CD4-positive, alpha-beta memory T cell (primary cell): ENCODE measurements at regions not wholly inside any gene's neighbourhood (a gene's known extent, or its start where the extent isn't known, plus 50 kb on each side); places are given as distances from the start of the nearest gene placed in this dataset.

Experiments used
- CTCF ChIA-PET: fragments of 350-600 bp; sonication (Branson Sonifier 250); formaldehyde crosslinking; loops from one replicate; lab custom pipeline; 2021; ENCODE audit warnings: inconsistent platforms; ENCODE audit not compliant: partially characterized antibody; lab: Charles Lee
- POLR2A ChIA-PET: fragments of 350-600 bp; sonication (Branson Sonifier 250); formaldehyde crosslinking; loops from one replicate; lab custom pipeline; 2021; ENCODE audit not compliant: partially characterized antibody; lab: Charles Lee
- DNase-seq, 5 donors: peaks; one replicate each; pipeline versions ENCODE4 v3.0.0 to v3.0.0-alpha.2; 2020 to 2022; ENCODE audit warnings: mixed read lengths in 1 of 5
- H3K27ac ChIP-seq: one replicate; pipeline ENCODE4 v1.7.0; 2013; ENCODE audit warnings: low read depth, low read length
- H3K27me3 ChIP-seq: 2 replicates; pipeline ENCODE4 v1.7.0; 2013; ENCODE audit warnings: mild to moderate bottlenecking, low read length, moderate library complexity; ENCODE audit not compliant: insufficient read depth
- H3K36me3 ChIP-seq: 2 replicates; pipeline ENCODE4 v1.7.0; 2013; ENCODE audit warnings: mild to moderate bottlenecking, low read length, moderate library complexity; ENCODE audit not compliant: insufficient read depth
- H3K4me1 ChIP-seq: 2 replicates; pipeline ENCODE4 v1.7.0; 2013; ENCODE audit warnings: mild to moderate bottlenecking, low read length, moderate library complexity; ENCODE audit not compliant: insufficient read depth
- H3K4me3 ChIP-seq, 2 donors: one replicate each; pipeline ENCODE4 v1.7.0; 2013; ENCODE audit warnings: low read length in 2 of 2, mild to moderate bottlenecking in 1 of 2
- H3K9me3 ChIP-seq, 2 donors: one replicate each; pipeline ENCODE4 v1.7.0; 2013; ENCODE audit warnings: low read length in 2 of 2, control low read depth in 1 of 2; ENCODE audit not compliant: control insufficient read depth in 1 of 2
- H3K27ac Mint-ChIP-seq, 7 donors: one replicate each; pipeline ENCODE4 v1.8.0; 2020 to 2021; ENCODE audit warnings: mixed read lengths in 7 of 7, mild to moderate bottlenecking in 6 of 7, inconsistent platforms in 3 of 7, moderate library complexity in 3 of 7
- H3K27me3 Mint-ChIP-seq, 2 donors: one replicate each; pipeline ENCODE4 v1.8.0; 2020 to 2021; ENCODE audit warnings: mixed read lengths in 2 of 2
- H3K36me3 Mint-ChIP-seq, 2 donors: one replicate each; pipeline ENCODE4 v1.8.0; 2020 to 2021; ENCODE audit warnings: mixed read lengths in 2 of 2, inconsistent platforms in 1 of 2, mild to moderate bottlenecking in 1 of 2
- H3K4me1 Mint-ChIP-seq, 4 donors: one replicate each; pipeline ENCODE4 v1.8.0; 2020 to 2021; ENCODE audit warnings: mixed read lengths in 4 of 4, mild to moderate bottlenecking in 1 of 4
- H3K4me3 Mint-ChIP-seq, 8 donors: one replicate each; pipeline ENCODE4 v1.8.0; 2020 to 2021; ENCODE audit warnings: mixed read lengths in 8 of 8, mild to moderate bottlenecking in 7 of 8, moderate library complexity in 6 of 8, inconsistent platforms in 3 of 8
- H3K9me3 Mint-ChIP-seq, 8 donors: one replicate each; pipeline ENCODE4 v1.8.0; 2020 to 2021; ENCODE audit warnings: mixed read lengths in 8 of 8, mild to moderate bottlenecking in 5 of 8, inconsistent platforms in 3 of 8, moderate library complexity in 1 of 8
- intact Hi-C: fragments of 100-400 bp; cut with micrococcal nuclease; formaldehyde crosslinking; loops from one replicate; pipeline ENCODE4 v1.15.1; 2023

GRCh38 chr2:103208916-103209315 lies 447.1 kb downstream of the TMEM182 start:
- H3K4me1 Mint-ChIP-seq: no peaks in the 10 kb centered on the region
- no peaks in the 10 kb centered on the region for H3K36me3 ChIP-seq
- no peaks in the 10 kb centered on the region for H3K27me3 Mint-ChIP-seq
- POLR2A ChIA-PET: no interaction called here
- no peaks in the 10 kb centered on the region for H3K27me3 ChIP-seq
- CTCF ChIA-PET: no interaction called here
- H3K4me1 ChIP-seq: no peaks in the 10 kb centered on the region
- no peaks in the 10 kb centered on the region for H3K36me3 Mint-ChIP-seq
- no peak overlapping the region for H3K4me3 ChIP-seq
- H3K27ac ChIP-seq: no peak overlapping the region
- peaks cover 0 to 8% (median 3%) of the 10 kb centered on the region in 8 donors for H3K9me3 Mint-ChIP-seq
- no peak overlapping the region for H3K27ac Mint-ChIP-seq
- intact Hi-C loops: no loop called here
- no peaks in the 10 kb centered on the region for H3K9me3 ChIP-seq
- H3K4me3 Mint-ChIP-seq: no peak overlapping the region
- no peak for DNase-seq

- Mint-ChIP-seq H3K27me3 (no peaks in the 10 kb centered on the region), H3K4me1 (no peaks in the 10 kb centered on the region), H3K4me3 (no peak overlapping the region), H3K27ac (no peak overlapping the region), H3K36me3 (no peaks in the 10 kb centered on the region), H3K9me3 (peaks cover 0 to 11% (median 1%) of the 10 kb centered on the region in 8 donors)
- DNase-seq: no peak
- Histone ChIP-seq H3K9me3 (no peaks in the 10 kb centered on the region), H3K27me3 (no peaks in the 10 kb centered on the region), H3K27ac (no peak overlapping the region), H3K4me1 (no peaks in the 10 kb centered on the region), H3K36me3 (no peaks in the 10 kb centered on the region), H3K4me3 (no peak overlapping the region)
- ChIA-PET POLR2A (no interaction called here), CTCF (no interaction called here)
- intact Hi-C loops: no loop called here
Measured at GRCh38 chr2:103213028-103213542, 451.3 kb downstream of the TMEM182 start.

- Histone ChIP-seq H3K36me3 (no peaks in the 10 kb centered on the region), H3K4me1 (no peaks in the 10 kb centered on the region), H3K27ac (no peak overlapping the region), H3K9me3 (no peaks in the 10 kb centered on the region), H3K4me3 (no peak overlapping the region), H3K27me3 (no peaks in the 10 kb centered on the region)
- H3K4me3 Mint-ChIP-seq: no peak overlapping the region
- intact Hi-C loops: no loop called here
- H3K4me1 Mint-ChIP-seq: no peaks in the 10 kb centered on the region
- H3K27me3 Mint-ChIP-seq: no peaks in the 10 kb centered on the region
- ChIA-PET POLR2A (no interaction called here), CTCF (no interaction called here)
- no peaks in the 10 kb centered on the region for H3K36me3 Mint-ChIP-seq
- no peak overlapping the region for H3K27ac Mint-ChIP-seq
- H3K9me3 Mint-ChIP-seq: peaks cover 0 to 11% (median 7%) of the 10 kb centered on the region in 8 donors
- no peak for DNase-seq
Measured at GRCh38 chr2:103218516-103218915, 456.7 kb downstream of the TMEM182 start.

DNA sequence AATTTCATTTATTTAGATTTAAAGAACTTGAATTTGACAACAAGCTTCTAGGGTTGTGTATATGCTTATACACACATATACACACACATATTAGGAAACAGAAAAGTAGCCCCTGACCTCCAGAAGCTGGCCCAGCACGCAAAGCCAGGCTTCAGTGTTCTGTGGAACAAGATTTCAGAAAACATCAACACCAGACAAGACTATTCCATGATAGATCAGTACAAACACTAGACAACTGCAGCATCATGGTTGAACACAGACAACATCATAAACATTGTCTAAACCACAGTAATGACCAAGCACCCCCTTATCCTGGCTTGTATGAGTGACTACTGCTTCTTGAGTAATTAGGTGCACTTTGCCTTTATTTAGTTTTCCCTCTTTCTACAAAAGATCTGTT lies 457.6 kb downstream of the TMEM182 start:
- H3K4me1 ChIP-seq: no peaks in the 10 kb centered on the region
- intact Hi-C loops: no loop called here
- H3K4me3 Mint-ChIP-seq: no peak overlapping the region

GRCh38 chr2:103222969-103223368 lies 461.1 kb downstream of the TMEM182 start:
- Histone ChIP-seq H3K36me3 (no peaks in the 10 kb centered on the region), H3K9me3 (no peaks in the 10 kb centered on the region), H3K4me1 (no peaks in the 10 kb centered on the region), H3K4me3 (no peak overlapping the region), H3K27ac (no peak overlapping the region), H3K27me3 (no peaks in the 10 kb centered on the region)
- ChIA-PET CTCF (no interaction called here), POLR2A (no interaction called here)
- Mint-ChIP-seq H3K4me3 (no peak overlapping the region), H3K27ac (no peak overlapping the region), H3K27me3 (no peaks in the 10 kb centered on the region), H3K9me3 (peaks cover 0 to 10% (median 6%) of the 10 kb centered on the region in 8 donors), H3K4me1 (no peaks in the 10 kb centered on the region), H3K36me3 (no peaks in the 10 kb centered on the region)
- DNase-seq: no peak
- intact Hi-C loops: no loop called here

More for the DNA sequence above, 457.6 kb downstream of the TMEM182 start:
- Histone ChIP-seq H3K4me3 (no peak overlapping the region), H3K36me3 (no peaks in the 10 kb centered on the region), H3K9me3 (no peaks in the 10 kb centered on the region), H3K27me3 (no peaks in the 10 kb centered on the region), H3K27ac (no peak overlapping the region)
- ChIA-PET POLR2A (no interaction called here), CTCF (no interaction called here)
- Mint-ChIP-seq H3K36me3 (no peaks in the 10 kb centered on the region), H3K4me1 (no peaks in the 10 kb centered on the region), H3K27me3 (no peaks in the 10 kb centered on the region), H3K27ac (no peak overlapping the region), H3K9me3 (peaks cover 0 to 12% (median 7%) of the 10 kb centered on the region in 8 donors)
- DNase-seq: no peak

- CTCF ChIA-PET: no interaction called here
- no peak for DNase-seq
- intact Hi-C loops: no loop called here
- no peak overlapping the region for H3K27ac Mint-ChIP-seq
- Histone ChIP-seq H3K36me3 (no peaks in the 10 kb centered on the region), H3K27me3 (no peaks in the 10 kb centered on the region), H3K9me3 (no peaks in the 10 kb centered on the region), H3K4me1 (no peaks in the 10 kb centered on the region), H3K4me3 (no peak overlapping the region), H3K27ac (no peak overlapping the region)
- no peaks in the 10 kb centered on the region for H3K36me3 Mint-ChIP-seq
- no peaks in the 10 kb centered on the region for H3K27me3 Mint-ChIP-seq
- POLR2A ChIA-PET: no interaction called here
- H3K4me3 Mint-ChIP-seq: no peak overlapping the region
- H3K4me1 Mint-ChIP-seq: no peaks in the 10 kb centered on the region
- H3K9me3 Mint-ChIP-seq: peaks cover 0 to 11% (median 0%) of the 10 kb centered on the region in 8 donors
Measured at GRCh38 chr2:103230796-103231195, 469.0 kb downstream of the TMEM182 start.

GRCh38 chr2:103232865-103233264 lies 471.0 kb downstream of the TMEM182 start:
- Histone ChIP-seq H3K4me3 (no peak overlapping the region), H3K36me3 (no peaks in the 10 kb centered on the region), H3K9me3 (no peaks in the 10 kb centered on the region), H3K27me3 (no peaks in the 10 kb centered on the region), H3K27ac (no peak overlapping the region), H3K4me1 (no peaks in the 10 kb centered on the region)
- no peak overlapping the region for H3K4me3 Mint-ChIP-seq
- no peak for DNase-seq
- intact Hi-C loops: no loop called here
- no peaks in the 10 kb centered on the region for H3K4me1 Mint-ChIP-seq
- no peaks in the 10 kb centered on the region for H3K36me3 Mint-ChIP-seq
- peaks cover 0 to 9% (median 4%) of the 10 kb centered on the region in 8 donors for H3K9me3 Mint-ChIP-seq
- no peaks in the 10 kb centered on the region for H3K27me3 Mint-ChIP-seq
- ChIA-PET POLR2A (no interaction called here), CTCF (no interaction called here)
- no peak overlapping the region for H3K27ac Mint-ChIP-seq

GRCh38 chr2:103233691-103234090 lies 471.9 kb downstream of the TMEM182 start:
- Mint-ChIP-seq H3K4me1 (no peaks in the 10 kb centered on the region), H3K27me3 (no peaks in the 10 kb centered on the region), H3K9me3 (peaks cover 0 to 9% (median 7%) of the 10 kb centered on the region in 8 donors), H3K4me3 (no peak overlapping the region), H3K27ac (no peak overlapping the region), H3K36me3 (no peaks in the 10 kb centered on the region)
- Histone ChIP-seq H3K27me3 (no peaks in the 10 kb centered on the region), H3K9me3 (no peaks in the 10 kb centered on the region), H3K27ac (no peak overlapping the region), H3K4me1 (no peaks in the 10 kb centered on the region), H3K36me3 (no peaks in the 10 kb centered on the region), H3K4me3 (no peak overlapping the region)
- ChIA-PET POLR2A (no interaction called here), CTCF (no interaction called here)
- intact Hi-C loops: no loop called here
- no peak for DNase-seq
